ENCODE measurements at regions not wholly inside any gene's neighbourhood (a gene's known extent, or its start where the extent isn't known, plus 50 kb on each side); places are given as distances from the start of the nearest gene placed in this dataset.

- TF ChIP-seq CTCF (IDR thresholded peaks at IDR 0.05; ENCODE audit: low read depth, low read length, missing input control) (no peak), JUND (IDR thresholded peaks at IDR 0.05) (no peak), FOXA1 (IDR thresholded peaks at IDR 0.05) (no peak), RAD21 (IDR thresholded peaks at IDR 0.05) (no peak), MAX (IDR thresholded peaks at IDR 0.05) (no peak)
These were observed 326.6 kb downstream of the GPAT3 start for GRCh38 chr4:83862471-83862870.
